AG04449 (cell line): ENCODE measurements at regions not wholly inside any gene's neighbourhood (a gene's known extent, or its start where the extent isn't known, plus 50 kb on each side); places are given as distances from the start of the nearest gene placed in this dataset.

Experiments
- CTCF ChIA-PET: fragments of 350-600 bp; formaldehyde crosslinking; extraction: SDS; loops from one replicate; lab custom pipeline; 2021; ENCODE audit warnings: antibody characterized with exemption; lab: Yijun Ruan, JAX
- POLR2A ChIA-PET: fragments of 400-600, 350-600 bp; formaldehyde crosslinking; extraction: SDS; loops from one replicate; lab custom pipeline; 2020; ENCODE audit warnings: antibody characterized with exemption, inconsistent platforms; lab: Yijun Ruan, JAX
- DNase-seq: peaks from one replicate; pipeline ENCODE4 v3.0.0-alpha.2; 2010; ENCODE audit warnings: low read depth, low spot score
- H3K4me3 ChIP-seq: 2 replicates; pipeline ENCODE4 v1.5.1; 2011; ENCODE audit warnings: low read depth, mild to moderate bottlenecking, control low read depth, low read length
- TF ChIP-seq, protein P1 (sequence below): IDR thresholded peaks from one replicate; pipeline ENCODE4 v1.5.1; 2011; ENCODE audit warnings: mild to moderate bottlenecking, moderate library complexity, low read length, control low read depth, inconsistent platforms; ENCODE audit not compliant: insufficient read depth; ENCODE audit errors: missing control alignments

GRCh38 chr3:59654480-59655417 lies 604.9 kb upstream of the CFAP20DC start:
- CTCF ChIA-PET: no interaction called here
- no peak overlapping the region for H3K4me3 ChIP-seq
- TF ChIP-seq, protein P1, sequence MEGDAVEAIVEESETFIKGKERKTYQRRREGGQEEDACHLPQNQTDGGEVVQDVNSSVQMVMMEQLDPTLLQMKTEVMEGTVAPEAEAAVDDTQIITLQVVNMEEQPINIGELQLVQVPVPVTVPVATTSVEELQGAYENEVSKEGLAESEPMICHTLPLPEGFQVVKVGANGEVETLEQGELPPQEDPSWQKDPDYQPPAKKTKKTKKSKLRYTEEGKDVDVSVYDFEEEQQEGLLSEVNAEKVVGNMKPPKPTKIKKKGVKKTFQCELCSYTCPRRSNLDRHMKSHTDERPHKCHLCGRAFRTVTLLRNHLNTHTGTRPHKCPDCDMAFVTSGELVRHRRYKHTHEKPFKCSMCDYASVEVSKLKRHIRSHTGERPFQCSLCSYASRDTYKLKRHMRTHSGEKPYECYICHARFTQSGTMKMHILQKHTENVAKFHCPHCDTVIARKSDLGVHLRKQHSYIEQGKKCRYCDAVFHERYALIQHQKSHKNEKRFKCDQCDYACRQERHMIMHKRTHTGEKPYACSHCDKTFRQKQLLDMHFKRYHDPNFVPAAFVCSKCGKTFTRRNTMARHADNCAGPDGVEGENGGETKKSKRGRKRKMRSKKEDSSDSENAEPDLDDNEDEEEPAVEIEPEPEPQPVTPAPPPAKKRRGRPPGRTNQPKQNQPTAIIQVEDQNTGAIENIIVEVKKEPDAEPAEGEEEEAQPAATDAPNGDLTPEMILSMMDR: no peak
- DNase-seq: no peak
- POLR2A ChIA-PET: no interaction called here

DNA sequence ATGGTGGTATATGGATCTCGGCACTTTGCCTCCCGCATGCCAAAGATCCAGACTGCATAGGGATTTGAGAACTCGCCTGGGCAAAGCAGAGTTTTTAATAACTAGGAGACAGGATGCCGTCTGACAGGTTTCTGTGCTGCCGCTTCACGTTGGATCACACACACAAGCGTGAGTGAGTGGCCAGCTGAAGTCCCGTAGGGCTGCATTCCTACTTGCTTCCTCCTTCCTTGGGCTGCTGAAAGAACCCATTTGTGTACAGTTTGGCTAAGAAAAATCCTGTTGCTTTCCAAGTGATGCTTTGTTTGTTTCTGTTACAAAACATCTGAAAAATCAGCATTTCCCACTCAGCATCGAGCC lies 604.3 kb upstream of the CFAP20DC start:
- ChIA-PET CTCF (no interaction called here), POLR2A (no interaction called here)
- TF ChIP-seq, protein P1: no peak
- no peak overlapping the region for H3K4me3 ChIP-seq
- no peak for DNase-seq

DNA sequence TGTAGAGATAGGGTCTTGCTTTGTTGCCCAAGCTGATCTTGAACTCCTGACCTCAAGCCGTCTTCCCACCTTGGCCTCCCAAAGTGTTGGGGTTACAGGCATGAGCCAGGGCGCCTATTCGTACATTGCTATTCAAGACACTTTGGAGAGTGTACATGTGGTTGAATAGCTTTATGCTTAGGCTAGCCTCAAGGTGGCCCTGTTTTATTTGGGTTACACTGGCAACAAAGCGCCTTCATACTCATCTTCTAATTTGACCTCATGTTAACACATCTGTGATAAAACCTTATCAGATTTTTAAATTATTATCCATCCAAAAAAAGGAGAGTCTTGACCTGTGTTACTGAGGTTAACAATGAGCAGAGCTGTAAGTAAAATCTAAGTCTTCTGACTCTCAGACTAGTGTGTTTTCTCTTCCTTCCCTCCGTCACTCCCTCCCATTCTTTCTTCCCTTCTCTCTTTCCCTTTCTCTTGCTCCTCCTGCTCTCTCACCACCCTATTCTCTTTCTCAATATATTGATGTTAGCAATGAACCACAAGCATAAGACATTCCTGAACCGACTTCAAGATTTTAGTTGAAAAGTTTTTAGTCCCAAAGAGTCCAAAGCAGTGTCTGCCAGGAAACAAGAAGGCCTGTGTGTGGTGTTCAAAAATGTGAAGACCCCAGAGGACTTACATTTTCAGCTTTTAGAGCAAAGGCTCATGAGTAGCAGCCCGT lies 603.7 kb upstream of the CFAP20DC start:
- no peak for DNase-seq
- CTCF ChIA-PET: no interaction called here
- POLR2A ChIA-PET: no interaction called here

DNA sequence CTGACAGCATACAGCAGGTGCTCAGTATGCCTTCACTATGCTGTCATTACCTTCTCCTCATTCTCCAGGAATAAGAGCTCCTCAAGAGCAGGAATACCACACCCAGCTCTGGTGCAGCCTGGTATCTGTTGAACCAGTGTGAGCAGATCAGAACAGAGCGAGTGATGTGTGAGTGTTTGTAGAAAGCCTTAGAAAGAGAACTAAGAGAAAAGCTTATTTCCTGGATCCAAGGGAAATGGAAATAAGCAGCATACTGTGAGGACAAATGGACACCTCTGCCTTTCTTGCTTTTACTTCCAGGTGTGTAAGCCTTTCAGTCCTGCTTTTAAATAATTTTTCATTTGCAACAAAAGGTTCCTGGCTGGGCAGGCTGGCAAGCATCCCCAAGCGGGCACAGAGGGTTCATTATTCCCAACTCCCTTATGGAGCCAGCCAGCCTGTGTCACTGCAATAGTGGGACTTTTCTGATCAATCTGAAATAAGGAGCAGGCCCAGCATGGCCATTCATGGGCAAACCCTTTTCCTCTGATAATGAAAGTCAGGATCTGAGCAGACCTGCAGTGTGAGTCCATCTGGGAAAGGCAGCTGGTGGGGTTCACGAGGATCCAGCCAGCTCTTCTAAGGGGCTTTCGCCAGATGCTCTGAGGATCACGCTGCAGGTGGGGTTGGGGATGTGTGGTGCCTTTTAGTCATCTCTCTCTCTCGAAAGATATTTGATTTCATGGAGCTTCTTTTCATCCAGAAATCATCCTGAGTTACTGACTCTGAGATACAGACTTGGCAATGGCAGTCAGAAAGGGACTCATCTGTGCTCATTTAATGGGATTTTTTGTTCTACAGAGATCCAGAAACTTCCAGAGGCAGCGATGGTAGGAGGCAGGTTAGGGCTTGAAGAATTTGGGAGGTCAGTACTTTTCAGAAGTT lies 594.9 kb upstream of the CFAP20DC start:
- TF ChIP-seq, protein P1: no peak
- H3K4me3 ChIP-seq: no peak overlapping the region

More for the DNA sequence above, 603.7 kb upstream of the CFAP20DC start:
- TF ChIP-seq, protein P1: no peak
- no peak overlapping the region for H3K4me3 ChIP-seq

DNA sequence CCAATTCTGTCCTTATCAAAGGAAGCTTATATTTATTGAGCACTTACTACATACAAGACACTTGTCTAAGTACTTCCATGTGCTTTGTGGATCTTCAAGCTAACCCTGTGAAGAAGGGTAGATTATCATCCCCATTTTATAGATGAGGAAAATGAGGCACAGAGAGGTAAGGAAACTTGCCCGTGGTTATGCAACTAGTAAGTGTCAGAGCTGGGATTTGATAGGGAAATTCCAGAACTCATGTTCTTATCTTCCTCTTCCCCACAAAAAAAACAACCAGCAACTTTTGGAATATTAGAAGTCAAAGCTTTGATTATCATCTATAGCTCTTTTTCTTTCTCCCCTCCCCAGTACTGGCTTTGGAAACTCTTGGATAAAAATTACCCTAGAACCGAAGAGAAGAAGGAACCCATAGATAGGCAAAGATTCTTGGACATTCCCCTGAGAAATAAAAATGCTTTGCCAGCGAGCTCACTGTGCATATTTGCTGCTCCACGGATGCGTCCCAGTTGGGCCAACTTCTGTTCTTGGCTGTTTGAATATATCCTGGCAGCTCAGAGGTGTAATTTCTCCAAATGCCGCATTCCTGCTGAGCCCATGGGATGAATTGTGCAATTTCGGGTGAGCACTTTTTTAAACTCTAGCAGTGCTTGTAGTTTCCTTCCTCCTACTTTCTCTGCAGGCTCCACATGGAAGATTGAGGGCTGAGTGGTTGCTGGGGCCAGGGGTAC lies 591.5 kb upstream of the CFAP20DC start:
- POLR2A ChIA-PET: no interaction called here
- no peak overlapping the region for H3K4me3 ChIP-seq
- no peak for DNase-seq
- TF ChIP-seq, protein P1: no peak
- CTCF ChIA-PET: no interaction called here

More for the DNA sequence above, 594.9 kb upstream of the CFAP20DC start:
- DNase-seq: no peak
- ChIA-PET CTCF (no interaction called here), POLR2A (no interaction called here)
